H9 (cell line): ENCODE measurements at regions not wholly inside any gene's neighbourhood (a gene's known extent, or its start where the extent isn't known, plus 50 kb on each side); places are given as distances from the start of the nearest gene placed in this dataset.

Experiments
- DNase-seq: peaks from one replicate; pipeline ENCODE4 v3.0.0-alpha.2; 2017
- H2AFZ ChIP-seq: one replicate; pipeline ENCODE4 v1.6.1; 2013; ENCODE audit warnings: mild to moderate bottlenecking, low read length, control low read depth, moderate library complexity
- H2AK5ac ChIP-seq: 2 replicates; pipeline ENCODE4 v1.6.1; 2013; ENCODE audit warnings: low read length, control low read depth, mixed read lengths; ENCODE audit not compliant: insufficient read length
- H2BK120ac ChIP-seq: one replicate; pipeline ENCODE4 v1.6.1; 2013; ENCODE audit warnings: low read depth, mild to moderate bottlenecking, low read length, control low read depth, inconsistent platforms; ENCODE audit not compliant: poor library complexity, severe bottlenecking
- H2BK12ac ChIP-seq: 2 replicates; pipeline ENCODE4 v1.6.1; 2013; ENCODE audit warnings: low read length, control low read depth, mixed read lengths, low read depth; ENCODE audit not compliant: insufficient read length
- H2BK15ac ChIP-seq: 2 replicates; pipeline ENCODE4 v1.6.1; 2013; ENCODE audit warnings: low read depth, low read length, control low read depth
- H2BK20ac ChIP-seq: one replicate; pipeline ENCODE4 v1.6.1; 2013; ENCODE audit warnings: low read depth, mild to moderate bottlenecking, low read length, control low read depth, inconsistent platforms; ENCODE audit not compliant: poor library complexity, severe bottlenecking
- H2BK5ac ChIP-seq: 2 replicates; pipeline ENCODE4 v1.6.1; 2013; ENCODE audit warnings: low read length, control low read depth, mixed read lengths; ENCODE audit not compliant: insufficient read length
- H3K14ac ChIP-seq: 2 replicates; pipeline ENCODE4 v1.6.1; 2013; ENCODE audit warnings: low read length, control low read depth; ENCODE audit not compliant: insufficient read depth
- H3K18ac ChIP-seq: 2 replicates; pipeline ENCODE4 v1.6.1; 2013; ENCODE audit warnings: low read depth, mild to moderate bottlenecking, mixed read lengths, low read length, control low read depth; ENCODE audit not compliant: insufficient read length
- H3K23ac ChIP-seq: 2 replicates; pipeline ENCODE4 v1.6.1; 2013; ENCODE audit warnings: low read length, control low read depth, mixed read lengths, low read depth; ENCODE audit not compliant: insufficient read length
- H3K23me2 ChIP-seq: 2 replicates; pipeline ENCODE4 v1.6.1; 2013; ENCODE audit warnings: low read depth, mild to moderate bottlenecking, mixed read lengths, low read length, control low read depth; ENCODE audit not compliant: insufficient read length, poor library complexity, severe bottlenecking
- H3K27ac ChIP-seq: 2 replicates; pipeline ENCODE4 v1.5.1; 2013; ENCODE audit warnings: low read length, control low read depth, mixed read lengths, low read depth; ENCODE audit not compliant: insufficient read length
- H3K27me3 ChIP-seq: 2 replicates; pipeline ENCODE4 v1.6.1; 2013; ENCODE audit warnings: low read length, control low read depth, inconsistent platforms; ENCODE audit not compliant: insufficient read depth
- H3K4ac ChIP-seq: 2 replicates; pipeline ENCODE4 v1.6.1; 2013; ENCODE audit warnings: low read depth, mild to moderate bottlenecking, control low read depth, inconsistent platforms, low read length, moderate library complexity
- H3K4me1 ChIP-seq: 2 replicates; pipeline ENCODE4 v1.6.1; 2013; ENCODE audit warnings: low read length, control low read depth, inconsistent platforms; ENCODE audit not compliant: insufficient read depth
- H3K4me2 ChIP-seq: 2 replicates; pipeline ENCODE4 v1.6.1; 2013; ENCODE audit warnings: low read length, control low read depth, mixed read lengths; ENCODE audit not compliant: insufficient read length, insufficient read depth
- H3K56ac ChIP-seq: 2 replicates; pipeline ENCODE4 v1.6.1; 2013; ENCODE audit warnings: low read depth, mild to moderate bottlenecking, mixed read lengths, low read length, control low read depth; ENCODE audit not compliant: insufficient read length
- H3K79me1 ChIP-seq: 2 replicates; pipeline ENCODE4 v1.6.1; 2013; ENCODE audit warnings: low read depth, mild to moderate bottlenecking, moderate library complexity, low read length, control low read depth, inconsistent platforms; ENCODE audit not compliant: insufficient read depth, poor library complexity, severe bottlenecking
- H3K79me2 ChIP-seq: 2 replicates; pipeline ENCODE4 v1.6.1; 2013; ENCODE audit warnings: low read length, control low read depth, inconsistent platforms; ENCODE audit not compliant: insufficient read depth
- H3K9ac ChIP-seq: 2 replicates; pipeline ENCODE4 v1.6.1; 2013; ENCODE audit warnings: low read length, control low read depth, mixed read lengths; ENCODE audit not compliant: insufficient read length; ENCODE audit errors: extremely low read depth
- H3K9me3 ChIP-seq: one replicate; pipeline ENCODE4 v1.6.1; 2013; ENCODE audit warnings: low read depth, low read length, inconsistent platforms; ENCODE audit not compliant: control insufficient read depth
- H3T11ph ChIP-seq: one replicate; pipeline ENCODE4 v1.6.1; 2013; ENCODE audit warnings: mild to moderate bottlenecking, low read length, control low read depth, inconsistent platforms
- H4K20me1 ChIP-seq: one replicate; pipeline ENCODE4 v1.6.1; 2013; ENCODE audit not compliant: control insufficient read depth, insufficient read length, insufficient read depth
- H4K5ac ChIP-seq: 2 replicates; pipeline ENCODE4 v1.6.1; 2013; ENCODE audit warnings: low read depth, mild to moderate bottlenecking, mixed read lengths, low read length, control low read depth; ENCODE audit not compliant: insufficient read length
- H4K8ac ChIP-seq: replicated peaks from 2 replicates; pipeline ENCODE4 v1.6.1; 2013; ENCODE audit warnings: low read length, control low read depth, mixed read lengths, low read depth; ENCODE audit not compliant: insufficient read length
- H4K91ac ChIP-seq: 2 replicates; pipeline ENCODE4 v1.6.1; 2013; ENCODE audit warnings: low read depth, mild to moderate bottlenecking, moderate library complexity, mixed read lengths, low read length, control low read depth; ENCODE audit not compliant: insufficient read length
- H3K27ac Mint-ChIP-seq, 3 experiments: 2 replicates in 2 of 3; 3 replicates in 1 of 3; pipeline ENCODE4 v1.8.0; 2020 to 2021; ENCODE audit warnings: mixed read lengths in 3 of 3, mild to moderate bottlenecking in 1 of 3, moderate library complexity in 1 of 3
- H3K27me3 Mint-ChIP-seq: 2 replicates; pipeline ENCODE4 v1.8.0; 2021; ENCODE audit warnings: low read depth, mild to moderate bottlenecking, moderate library complexity, mixed read lengths
- H3K36me3 Mint-ChIP-seq, 3 experiments: 2 replicates in 2 of 3; 3 replicates in 1 of 3; pipeline ENCODE4 v1.8.0; 2020 to 2021; ENCODE audit warnings: low read depth in 3 of 3, mixed read lengths in 3 of 3; ENCODE audit not compliant: insufficient read depth in 1 of 3
- H3K4me1 Mint-ChIP-seq, 2 experiments: 2 replicates each; pipeline ENCODE4 v1.8.0; 2020; ENCODE audit warnings: mixed read lengths in 2 of 2
- H3K4me3 Mint-ChIP-seq, 2 experiments: 2 replicates in 1 of 2; 3 replicates in 1 of 2; pipeline ENCODE4 v1.8.0; 2020 to 2021; ENCODE audit warnings: mild to moderate bottlenecking in 2 of 2, mixed read lengths in 2 of 2, moderate library complexity in 1 of 2
- H3K9me3 Mint-ChIP-seq, 2 experiments: 2 replicates in 1 of 2; 3 replicates in 1 of 2; pipeline ENCODE4 v1.8.0; 2020; ENCODE audit warnings: mild to moderate bottlenecking in 2 of 2, mixed read lengths in 2 of 2, moderate library complexity in 1 of 2
- CTCF ChIP-seq: fragments of 200-600 bp; sonication (generic); conservative IDR thresholded peaks from 3 replicates; pipeline ENCODE4 v1.8.0; 2021; ENCODE audit warnings: antibody characterized with exemption, mild to moderate bottlenecking
- WGBS: extraction: QIAGEN DNeasy Blood & Tissue Kit; methylation state at CpG from one replicate; pipeline ENCODE4 v1.1.7; 2013; ENCODE audit warnings: missing lambda C conversion rate, low lambda C conversion rate, mixed read lengths; ENCODE audit not compliant: insufficient read length; ENCODE audit errors: extremely low coverage; 5-methylcytosine and 5-hydroxymethylcytosine counted together

- Histone ChIP-seq H3K27ac (no peak overlapping the region), H3K56ac (no peak overlapping the region), H3K4me2 (no peak overlapping the region), H3K79me2 (no peaks in the 10 kb centered on the region), H2BK12ac (no peak overlapping the region), H2BK20ac (no peak overlapping the region), H2BK5ac (no peak overlapping the region), H3T11ph (no peak overlapping the region), H2BK120ac (no peak overlapping the region), H3K23ac (no peak overlapping the region), H2AFZ (no peak overlapping the region), H3K4me1 (no peaks in the 10 kb centered on the region; the same call in 1 of the 2 replicates), H3K18ac (no peak overlapping the region), H2BK15ac (no peak overlapping the region), H3K4ac (no peak overlapping the region), H3K9ac (no peak overlapping the region), H3K27me3 (no peaks in the 10 kb centered on the region), H4K8ac (no peak overlapping the region), H3K79me1 (no peaks in the 10 kb centered on the region), H3K14ac (no peak overlapping the region), H2AK5ac (no peak overlapping the region), H3K23me2 (no peaks in the 10 kb centered on the region), H4K20me1 (peaks cover 2% of the 10 kb centered on the region), H4K5ac (no peak overlapping the region), H3K9me3 (no peaks in the 10 kb centered on the region), H4K91ac (no peak overlapping the region)
- peaks cover 4 to 7% of the 10 kb centered on the region in 2 experiments; a peak in 3 of 4 replicates for H3K4me1 Mint-ChIP-seq
- WGBS: no CpG with 5 or more reads among the region's 1 CpG
- H3K4me3 Mint-ChIP-seq: no peak overlapping the region
- peaks cover 5 to 13% of the 10 kb centered on the region in 2 experiments; a peak in 4 of 5 replicates for H3K9me3 Mint-ChIP-seq
- H3K27ac Mint-ChIP-seq: no peak overlapping the region
- H3K36me3 Mint-ChIP-seq: peaks cover 2 to 4% (median 3%) of the 10 kb centered on the region in 3 experiments; a peak in 4 of 7 replicates
- H3K27me3 Mint-ChIP-seq: no peaks in the 10 kb centered on the region; the same call in 1 of the 2 replicates
- TF ChIP-seq CTCF: no peak
- no peak for DNase-seq
Observed at GRCh38 chr15:91635641-91636040, 217.9 kb upstream of the SLCO3A1 start.
